HepG2 (cell line): ENCODE measurements at regions not wholly inside any gene's neighbourhood (a gene's known extent, or its start where the extent isn't known, plus 50 kb on each side); places are given as distances from the start of the nearest gene placed in this dataset.

Experiments
- CBFB ChIP-seq: sonication (generic); formaldehyde crosslinking; IDR thresholded peaks from 2 replicates; pipeline ENCODE4 v1.4.0; 2020; ENCODE audit warnings: missing genetic modification reagents
- DRAP1 ChIP-seq: IDR thresholded peaks from 2 replicates; pipeline ENCODE4 v1.6.1; 2016; ENCODE audit warnings: missing genetic modification reagents, missing compliant biosample characterization
- ELF1 ChIP-seq: sonication (generic); formaldehyde crosslinking; IDR thresholded peaks from 2 replicates; pipeline ENCODE4 v1.4.0; 2020; ENCODE audit warnings: missing genetic modification reagents
- ETV5 ChIP-seq: IDR thresholded peaks from 2 replicates; pipeline ENCODE4 v1.6.1; 2018; ENCODE audit warnings: missing biosample characterization, missing genetic modification reagents, inconsistent platforms, borderline replicate concordance
- HIVEP1 ChIP-seq: sonication (generic); formaldehyde crosslinking; IDR thresholded peaks from 2 replicates; pipeline ENCODE4 v1.4.0; 2020; ENCODE audit warnings: mild to moderate bottlenecking, missing genetic modification reagents
- ISX ChIP-seq: sonication (generic); formaldehyde crosslinking; conservative IDR thresholded peaks from 2 replicates; pipeline ENCODE4 v1.5.0; 2020; ENCODE audit warnings: missing genetic modification reagents
- MEIS1 ChIP-seq: sonication (generic); formaldehyde crosslinking; IDR thresholded peaks from 2 replicates; pipeline ENCODE4 v1.9.0; 2021; ENCODE audit warnings: mild to moderate bottlenecking, missing genetic modification reagents, moderate library complexity, borderline replicate concordance
- NFAT5 ChIP-seq: sonication (generic); formaldehyde crosslinking; IDR thresholded peaks from 2 replicates; pipeline ENCODE4 v1.4.0; 2020; ENCODE audit warnings: missing genetic modification reagents
- PBX2 ChIP-seq: IDR thresholded peaks from 2 replicates; pipeline ENCODE4 v1.6.1; 2016; ENCODE audit warnings: control low read depth
- PLRG1 ChIP-seq: fragments of 450-650 bp; conservative IDR thresholded peaks from 2 replicates; pipeline ENCODE4 v1.6.1; 2016
- POGK ChIP-seq: sonication (generic); formaldehyde crosslinking; conservative IDR thresholded peaks from 2 replicates; pipeline ENCODE4 v1.8.0; 2022; ENCODE audit warnings: mild to moderate bottlenecking, moderate library complexity, missing genetic modification reagents
- SRY ChIP-seq: sonication (generic); formaldehyde crosslinking; IDR thresholded peaks from 2 replicates; pipeline ENCODE4 v1.8.0; 2022; ENCODE audit warnings: mild to moderate bottlenecking, missing genetic modification reagents
- TAF15 ChIP-seq: fragments of 200-400 bp; formaldehyde crosslinking; IDR thresholded peaks from one replicate; pipeline ENCODE4 v1.6.1; 2018; ENCODE audit warnings: mild to moderate bottlenecking, low read depth, low read length; ENCODE audit not compliant: poor library complexity, severe bottlenecking
- TBX3 ChIP-seq: fragments of 450-650 bp; IDR thresholded peaks from 2 replicates; pipeline ENCODE4 v1.6.1; 2017; ENCODE audit warnings: antibody characterized with exemption, mild to moderate bottlenecking, inconsistent platforms, borderline replicate concordance
- ZFX ChIP-seq: sonication (generic); formaldehyde crosslinking; IDR thresholded peaks from 2 replicates; pipeline ENCODE4 v1.4.0; 2020; ENCODE audit warnings: mild to moderate bottlenecking, low read depth, missing genetic modification reagents, moderate library complexity
- ZNF138 ChIP-seq: sonication (generic); formaldehyde crosslinking; IDR thresholded peaks from 2 replicates; pipeline ENCODE4 v1.5.0; 2020; ENCODE audit warnings: mild to moderate bottlenecking, low read depth, missing genetic modification reagents
- ZNF362 ChIP-seq: sonication (generic); formaldehyde crosslinking; IDR thresholded peaks from 2 replicates; pipeline ENCODE4 v1.4.0; 2020; ENCODE audit warnings: missing genetic modification reagents, mild to moderate bottlenecking, borderline replicate concordance
- ZNF740 ChIP-seq: sonication (generic); formaldehyde crosslinking; IDR thresholded peaks from 2 replicates; pipeline ENCODE4 v1.4.0; 2020; ENCODE audit warnings: missing genetic modification reagents
- ZNF878 ChIP-seq: sonication (generic); formaldehyde crosslinking; IDR thresholded peaks from 2 replicates; pipeline ENCODE4 v1.8.1; 2023; ENCODE audit warnings: mild to moderate bottlenecking, missing genetic modification reagents, moderate library complexity

- TF ChIP-seq ZNF138 (CRISPR knock-in tag) (no peak), ZNF878 (CRISPR knock-in tag) (peak; percentile 96), ZNF740 (CRISPR knock-in tag) (0 out of 2 replicates have a peak, but pooled peaks have one; percentile 54), ZNF362 (no peak; the same call in 1 of the 2 replicates), SRY (CRISPR knock-in tag) (no peak), CBFB (CRISPR knock-in tag) (peak; percentile 82), ETV5 (CRISPR knock-in tag) (peak; percentile 99), MEIS1 (CRISPR knock-in tag) (no peak), NFAT5 (CRISPR knock-in tag) (peak; percentile 54; the same call in 1 of the 2 replicates), TBX3 (no peak), DRAP1 (CRISPR knock-in tag) (peak; percentile 94), TAF15 (no peak), ISX (peak; percentile 76; the same call in 1 of the 2 replicates), PLRG1 (no peak), ELF1 (CRISPR knock-in tag) (peak; percentile 83), PBX2 (CRISPR knock-in tag) (no peak), ZFX (CRISPR knock-in tag) (peak; percentile 86), HIVEP1 (peak; percentile 67; the same call in 1 of the 2 replicates), POGK (CRISPR knock-in tag) (peak; percentile 76)
Observed at GRCh38 chr7:138352570-138353461, 107.2 kb upstream of the TRIM24 start (continued).
